Glomerular visceral epithelial cell (primary cell): ENCODE measurements at regions not wholly inside any gene's neighbourhood (a gene's known extent, or its start where the extent isn't known, plus 50 kb on each side); places are given as distances from the start of the nearest gene placed in this dataset.

Source experiments
- DNase-seq: peaks from one replicate; pipeline ENCODE4 v3.0.0-alpha.2; 2016; ENCODE audit errors: extremely low spot score

DNA sequence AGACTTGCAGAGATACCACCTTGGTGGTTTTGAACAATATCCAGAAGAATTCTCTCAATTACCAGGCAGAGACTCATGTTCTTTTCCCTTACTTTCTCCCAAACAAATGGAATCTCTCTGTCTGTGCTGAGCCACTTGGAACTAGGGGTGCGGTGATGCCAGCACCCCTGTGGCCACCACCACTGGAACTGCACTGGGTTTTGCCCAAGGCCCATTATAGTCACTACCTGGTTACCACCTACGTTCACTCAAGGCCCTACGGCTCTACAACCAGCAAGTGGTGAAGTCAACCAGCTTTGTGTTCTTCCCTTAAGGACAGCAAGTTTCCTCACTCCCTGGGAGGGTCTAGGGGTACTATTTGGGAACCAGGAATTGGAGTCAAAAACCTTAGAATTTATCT, 1183.7 kb downstream of the FSTL5 start:
- no peak for DNase-seq

GRCh38 chr4:160981083-160981482, 1182.7 kb downstream of the FSTL5 start:
- DNase-seq, result no peak

DNA sequence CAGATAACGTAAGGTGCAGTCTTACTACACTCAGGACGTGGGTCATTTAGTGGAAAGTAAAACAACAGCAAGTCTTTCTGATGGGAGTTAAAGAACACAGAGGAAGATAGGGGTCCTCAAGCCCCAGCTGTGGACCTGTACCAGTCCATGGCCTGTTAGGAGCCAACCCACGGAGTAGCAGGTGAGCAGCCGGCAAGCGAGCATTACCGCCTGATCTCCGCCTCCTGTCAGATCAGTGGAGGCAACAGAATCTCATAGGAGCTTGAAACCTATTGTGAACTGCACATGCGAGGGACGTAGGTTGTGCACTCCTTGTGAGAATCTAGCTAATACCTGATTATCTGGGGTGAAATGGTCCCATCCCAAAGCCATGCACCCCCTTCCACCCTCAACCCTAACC, 1180.8 kb downstream of the FSTL5 start:
- DNase-seq, result no peak

DNA sequence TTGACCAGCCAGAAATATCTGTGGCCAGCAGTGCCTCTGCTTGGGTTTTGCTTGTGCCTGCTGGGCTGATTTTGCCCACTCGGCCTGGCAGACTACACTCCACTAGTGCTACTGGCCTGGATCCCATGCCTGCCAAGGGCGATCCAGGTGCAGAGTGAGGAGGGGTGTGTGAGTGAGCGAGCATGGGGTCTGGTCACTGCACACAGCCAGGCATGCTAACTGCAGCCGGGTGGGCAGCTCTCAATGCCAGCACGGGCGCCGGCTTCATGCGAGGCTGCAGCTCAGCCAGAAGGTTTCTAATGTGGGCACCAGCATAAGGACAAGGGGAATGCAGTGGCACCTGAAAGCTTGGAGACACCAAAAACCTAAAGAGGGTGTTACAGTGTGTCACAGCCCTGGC, 1161.4 kb downstream of the FSTL5 start:
- no peak for DNase-seq

DNA sequence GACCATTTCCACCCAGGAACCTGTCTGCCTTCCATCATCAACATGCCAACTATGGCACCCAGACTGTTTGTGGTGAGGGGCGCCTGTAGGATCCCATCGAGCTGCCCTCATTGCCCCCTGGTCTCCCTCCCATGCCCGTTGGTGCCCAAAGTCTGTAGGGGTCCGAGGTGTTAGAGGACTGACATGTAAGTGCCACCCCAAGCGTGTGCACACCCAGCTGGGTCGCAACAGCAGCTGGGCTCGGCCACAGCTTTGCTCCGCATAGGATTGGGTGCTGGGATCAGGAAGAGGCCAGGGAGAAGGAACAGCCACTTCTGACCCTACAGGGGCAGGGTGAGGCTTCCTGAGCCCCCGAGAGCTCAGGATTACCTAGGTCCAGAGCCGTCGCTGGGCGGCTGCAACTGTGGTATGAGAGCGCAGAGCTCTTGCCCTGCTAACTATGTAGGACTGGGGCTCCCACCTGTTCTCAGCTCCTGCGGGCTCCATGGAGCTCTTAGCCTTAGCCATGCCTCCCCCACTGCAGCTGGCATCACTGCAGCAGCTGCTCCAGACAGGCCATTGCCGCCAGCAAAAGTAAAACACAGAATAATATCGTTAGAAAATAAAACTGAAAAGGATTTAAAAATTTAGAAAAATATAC, 1160.3 kb downstream of the FSTL5 start:
- no peak for DNase-seq

DNA sequence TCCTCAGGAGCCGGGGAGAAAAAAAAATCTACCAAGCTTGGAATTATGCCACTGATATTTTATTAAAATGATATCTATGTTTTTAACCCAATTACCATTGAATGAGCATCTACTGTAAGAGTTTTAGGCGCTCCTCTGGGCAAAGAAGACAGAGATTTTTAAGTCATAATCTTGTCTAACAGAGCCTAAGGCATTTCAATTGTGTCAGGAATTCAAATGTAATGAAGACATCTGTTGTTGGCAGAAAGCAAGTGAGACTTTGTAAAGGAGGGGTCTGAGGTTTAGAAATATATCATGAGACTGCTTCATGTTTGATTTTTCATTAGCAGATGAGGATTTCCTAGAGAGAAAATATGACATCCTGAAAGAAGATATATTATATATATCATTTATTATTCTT, 1158.1 kb downstream of the FSTL5 start:
- no peak for DNase-seq

DNA sequence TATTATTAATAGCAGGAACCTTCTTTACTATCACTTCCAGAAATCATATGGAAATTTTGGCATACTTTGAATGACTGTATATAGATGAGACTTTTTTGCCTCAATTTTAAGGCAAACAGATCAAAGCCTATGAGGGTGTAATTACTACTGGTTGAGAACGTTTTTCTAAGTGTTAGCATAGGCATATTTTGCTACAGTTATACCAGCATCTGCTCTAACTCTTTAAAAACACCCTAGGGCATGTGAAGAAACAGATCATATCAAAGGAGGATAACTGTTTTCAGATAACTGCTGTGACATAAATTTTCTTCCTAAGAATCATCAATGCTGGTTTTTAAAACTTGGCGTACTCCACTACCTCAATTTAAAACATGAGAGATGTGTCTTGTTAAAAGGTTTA, 1155.3 kb downstream of the FSTL5 start:
- DNase-seq, result no peak

- no peak for DNase-seq
Observed at GRCh38 chr4:161010227-161010626, 1153.6 kb downstream of the FSTL5 start.
